ENCODE measurements at regions not wholly inside any gene's neighbourhood (a gene's known extent, or its start where the extent isn't known, plus 50 kb on each side); places are given as distances from the start of the nearest gene placed in this dataset.

- H3K9me3 Mint-ChIP-seq: peaks cover 0 to 11% (median 3%) of the 10 kb centered on the region in 7 donors
- H3K36me3 Mint-ChIP-seq: no peaks in the 10 kb centered on the region
- no peaks in the 10 kb centered on the region for H3K79me2 ChIP-seq (ENCODE audit: insufficient read depth, low read length)
- no peaks in the 10 kb centered on the region for H3K36me3 ChIP-seq (replicated peaks in 1 of 2; ENCODE audit: control insufficient read depth in 1 of 2, insufficient read depth in 2 of 2, low read length in 2 of 2)
- no peak overlapping the region for H3K9ac ChIP-seq (ENCODE audit: insufficient read depth, low read length, poor library complexity, severe bottlenecking)
- no peaks in the 10 kb centered on the region for H4K20me1 ChIP-seq (ENCODE audit: insufficient read depth, low read length)
- no peak overlapping the region for H3K27ac ChIP-seq (ENCODE audit: low read depth in 1 of 2, low read length in 2 of 2)
- H3K27me3 ChIP-seq (ENCODE audit: control insufficient read depth in 2 of 2, insufficient read depth in 2 of 2, low read length in 2 of 2): peaks cover 0 to 2% of the 10 kb centered on the region in 2 donors
- H3K27ac Mint-ChIP-seq: no peak overlapping the region
- no peak overlapping the region for H3K4me2 ChIP-seq (replicated peaks; ENCODE audit: extremely low read depth, low read length, poor library complexity, severe bottlenecking)
- TF ChIP-seq, protein P1, sequence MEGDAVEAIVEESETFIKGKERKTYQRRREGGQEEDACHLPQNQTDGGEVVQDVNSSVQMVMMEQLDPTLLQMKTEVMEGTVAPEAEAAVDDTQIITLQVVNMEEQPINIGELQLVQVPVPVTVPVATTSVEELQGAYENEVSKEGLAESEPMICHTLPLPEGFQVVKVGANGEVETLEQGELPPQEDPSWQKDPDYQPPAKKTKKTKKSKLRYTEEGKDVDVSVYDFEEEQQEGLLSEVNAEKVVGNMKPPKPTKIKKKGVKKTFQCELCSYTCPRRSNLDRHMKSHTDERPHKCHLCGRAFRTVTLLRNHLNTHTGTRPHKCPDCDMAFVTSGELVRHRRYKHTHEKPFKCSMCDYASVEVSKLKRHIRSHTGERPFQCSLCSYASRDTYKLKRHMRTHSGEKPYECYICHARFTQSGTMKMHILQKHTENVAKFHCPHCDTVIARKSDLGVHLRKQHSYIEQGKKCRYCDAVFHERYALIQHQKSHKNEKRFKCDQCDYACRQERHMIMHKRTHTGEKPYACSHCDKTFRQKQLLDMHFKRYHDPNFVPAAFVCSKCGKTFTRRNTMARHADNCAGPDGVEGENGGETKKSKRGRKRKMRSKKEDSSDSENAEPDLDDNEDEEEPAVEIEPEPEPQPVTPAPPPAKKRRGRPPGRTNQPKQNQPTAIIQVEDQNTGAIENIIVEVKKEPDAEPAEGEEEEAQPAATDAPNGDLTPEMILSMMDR (IDR thresholded peaks at IDR 0.05): no peak
- intact Hi-C loops (cut with micrococcal nuclease): no loop called here
- no peak overlapping the region for H2AFZ ChIP-seq (ENCODE audit: insufficient read depth, low read depth, low read length, poor library complexity, severe bottlenecking)
- H3K4me1 Mint-ChIP-seq: no peaks in the 10 kb centered on the region
- H3K4me3 ChIP-seq (replicated peaks in 1 of 3; ENCODE audit: low read depth in 2 of 3, low read length in 3 of 3): no peak overlapping the region
- WGBS (ENCODE audit: insufficient coverage): no CpG with 5 or more reads among the region's 1 CpG
- H3K9me3 ChIP-seq (replicated peaks in 1 of 2; ENCODE audit: control insufficient read depth in 1 of 2, insufficient read depth in 1 of 2, low read length in 2 of 2): peaks cover under 1 to 7% of the 10 kb centered on the region in 2 donors
- no peak overlapping the region for H3K4me3 Mint-ChIP-seq
- H3K4me1 ChIP-seq (ENCODE audit: control insufficient read depth in 1 of 2, insufficient read depth in 2 of 2, low read length in 2 of 2): no peaks in the 10 kb centered on the region
- peaks cover 0 to 2% (median 0%) of the 10 kb centered on the region in 3 donors for H3K27me3 Mint-ChIP-seq (ENCODE audit: low read depth in 3 of 3)
- no peak for DNase-seq
Measured at GRCh38 chr21:28126521-28127174, 866.0 kb downstream of the LTN1 start.

DNA sequence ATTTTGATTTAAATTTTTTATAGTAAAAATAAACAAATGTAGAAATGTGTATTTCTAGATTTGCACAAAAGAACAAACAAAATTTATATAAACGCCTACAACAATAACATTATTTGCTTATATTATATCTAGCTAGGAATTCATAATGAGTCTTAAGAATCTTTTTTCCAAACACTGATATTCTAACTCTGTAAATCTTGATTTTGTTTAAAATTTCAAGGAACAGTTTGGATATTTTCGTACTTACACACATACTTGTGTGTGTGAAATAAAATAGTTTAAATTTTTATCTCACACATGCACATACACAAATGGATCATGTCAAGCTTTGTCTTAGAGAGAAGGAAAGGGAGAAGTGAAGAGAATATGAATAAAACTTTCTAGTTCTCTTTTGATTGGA lies 868.1 kb downstream of the LTN1 start:
- Mint-ChIP-seq H3K9me3 (peaks cover 0 to 6% (median under 1%) of the 10 kb centered on the region in 7 donors), H3K27ac (no peak overlapping the region), H3K4me1 (no peaks in the 10 kb centered on the region), H3K4me3 (no peak overlapping the region), H3K27me3 (ENCODE audit: low read depth in 3 of 3) (peaks cover 0 to 2% (median 0%) of the 10 kb centered on the region in 3 donors), H3K36me3 (no peaks in the 10 kb centered on the region)
- no peak overlapping the region for H2AFZ ChIP-seq (ENCODE audit: insufficient read depth, low read depth, low read length, poor library complexity, severe bottlenecking)
- intact Hi-C loops (cut with micrococcal nuclease): no loop called here
- WGBS (ENCODE audit: insufficient coverage): no CpG with 5 or more reads among the region's 2 CpGs
- H3K79me2 ChIP-seq (ENCODE audit: insufficient read depth, low read length): no peaks in the 10 kb centered on the region
- no peaks in the 10 kb centered on the region for H3K4me1 ChIP-seq (ENCODE audit: control insufficient read depth in 1 of 2, insufficient read depth in 2 of 2, low read length in 2 of 2)
- no peak overlapping the region for H3K9ac ChIP-seq (ENCODE audit: insufficient read depth, low read length, poor library complexity, severe bottlenecking)
- DNase-seq: no peak
- H3K36me3 ChIP-seq (replicated peaks in 1 of 2; ENCODE audit: control insufficient read depth in 1 of 2, insufficient read depth in 2 of 2, low read length in 2 of 2): no peaks in the 10 kb centered on the region
- H3K9me3 ChIP-seq (replicated peaks in 1 of 2; ENCODE audit: control insufficient read depth in 1 of 2, insufficient read depth in 1 of 2, low read length in 2 of 2): peaks cover 0 to 2% of the 10 kb centered on the region in 2 donors
- no peak overlapping the region for H3K27ac ChIP-seq (ENCODE audit: low read depth in 1 of 2, low read length in 2 of 2)
- TF ChIP-seq, protein P1 (IDR thresholded peaks at IDR 0.05): no peak
- H4K20me1 ChIP-seq (ENCODE audit: insufficient read depth, low read length): no peaks in the 10 kb centered on the region
- no peak overlapping the region for H3K4me2 ChIP-seq (replicated peaks; ENCODE audit: extremely low read depth, low read length, poor library complexity, severe bottlenecking)
- H3K27me3 ChIP-seq (ENCODE audit: control insufficient read depth in 2 of 2, insufficient read depth in 2 of 2, low read length in 2 of 2): peaks cover 0 to 2% of the 10 kb centered on the region in 2 donors
- H3K4me3 ChIP-seq (replicated peaks in 1 of 3; ENCODE audit: low read depth in 2 of 3, low read length in 3 of 3): no peak overlapping the region
